CMK (cell line): ENCODE measurements at regions not wholly inside any gene's neighbourhood (a gene's known extent, or its start where the extent isn't known, plus 50 kb on each side); places are given as distances from the start of the nearest gene placed in this dataset.

Source experiments
- DNase-seq: peaks from one replicate; pipeline ENCODE4 v3.0.0-alpha.2; 2010; ENCODE audit warnings: low read depth

DNA sequence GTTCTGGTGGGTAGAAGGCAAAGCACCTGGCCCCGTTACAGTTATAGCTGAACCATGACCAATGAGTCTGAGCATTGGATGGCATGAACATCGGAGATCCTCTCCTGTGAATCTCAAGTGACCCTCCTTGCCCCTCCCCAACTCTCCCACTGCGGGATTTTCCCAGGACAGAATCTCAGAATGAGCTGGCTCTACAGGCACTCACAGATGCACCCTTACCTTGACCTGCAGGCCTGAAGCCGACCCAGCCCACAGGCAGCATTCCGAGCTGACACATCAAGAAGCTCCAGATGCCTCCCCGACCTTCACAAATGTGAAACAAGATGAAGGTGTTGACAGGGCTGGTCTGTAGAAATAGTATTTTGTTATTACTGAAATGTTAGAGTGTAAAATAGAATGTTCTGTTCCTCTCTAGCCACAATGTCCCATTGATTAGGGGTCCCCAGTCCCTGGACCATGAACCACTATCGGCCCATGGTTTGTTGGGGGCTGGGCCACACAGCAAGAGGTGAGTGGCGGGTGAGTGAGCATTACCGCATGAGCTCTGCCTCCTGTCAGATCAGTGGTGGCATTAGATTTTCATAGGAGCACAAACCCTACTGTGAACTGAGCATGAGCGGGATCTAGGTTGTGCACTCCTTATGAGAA is 263.4 kb downstream of the AUH start:
- DNase-seq, result no peak

DNA sequence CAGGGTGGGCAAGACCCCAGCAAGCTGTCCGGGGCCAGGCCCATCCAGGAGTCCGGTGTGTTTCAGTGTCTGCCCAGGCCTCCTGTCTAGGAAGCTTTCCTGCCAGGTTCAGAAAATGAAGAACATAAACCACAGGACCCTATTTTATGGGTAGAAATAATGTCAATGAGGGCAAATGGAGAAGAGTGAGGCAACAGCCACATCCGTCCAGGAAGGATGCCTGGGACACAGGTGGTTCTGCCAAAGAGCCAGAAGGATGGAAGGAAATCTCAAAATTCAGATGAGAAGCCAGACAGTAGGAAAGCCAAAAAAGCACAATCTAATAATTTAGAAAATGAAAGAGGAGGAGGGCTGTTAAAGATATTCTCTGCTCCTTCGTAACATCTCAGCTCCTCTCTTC is 262.3 kb downstream of the AUH start:
- no peak for DNase-seq

DNA sequence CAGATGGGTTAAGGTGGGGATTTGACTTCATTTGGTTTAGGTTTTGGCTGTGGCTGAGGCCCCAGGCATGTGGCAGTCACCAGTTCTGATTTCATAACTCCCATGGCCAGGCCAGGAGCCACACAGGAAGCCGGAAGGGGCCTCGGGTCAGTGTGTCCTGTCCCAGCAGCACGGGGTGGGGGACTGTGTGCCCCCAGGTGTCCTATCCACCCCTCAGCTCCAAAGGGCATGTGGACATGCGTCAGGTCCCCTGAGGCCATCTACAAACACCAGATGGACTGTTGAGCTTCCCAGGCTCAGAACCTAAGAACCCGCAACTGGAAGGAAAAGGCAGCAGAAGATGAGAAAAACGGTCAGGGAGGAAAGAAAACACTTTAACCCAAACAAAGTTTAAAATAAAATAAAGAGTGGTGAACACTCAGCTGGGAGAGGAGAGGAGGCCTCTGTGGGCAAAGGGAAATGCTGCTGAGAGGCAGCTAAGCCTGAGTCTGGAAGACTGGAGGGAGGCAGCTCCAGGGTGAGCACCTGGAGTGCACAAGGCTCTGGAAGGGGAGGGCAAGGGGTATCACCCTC is 260.8 kb downstream of the AUH start:
- no peak for DNase-seq

DNA sequence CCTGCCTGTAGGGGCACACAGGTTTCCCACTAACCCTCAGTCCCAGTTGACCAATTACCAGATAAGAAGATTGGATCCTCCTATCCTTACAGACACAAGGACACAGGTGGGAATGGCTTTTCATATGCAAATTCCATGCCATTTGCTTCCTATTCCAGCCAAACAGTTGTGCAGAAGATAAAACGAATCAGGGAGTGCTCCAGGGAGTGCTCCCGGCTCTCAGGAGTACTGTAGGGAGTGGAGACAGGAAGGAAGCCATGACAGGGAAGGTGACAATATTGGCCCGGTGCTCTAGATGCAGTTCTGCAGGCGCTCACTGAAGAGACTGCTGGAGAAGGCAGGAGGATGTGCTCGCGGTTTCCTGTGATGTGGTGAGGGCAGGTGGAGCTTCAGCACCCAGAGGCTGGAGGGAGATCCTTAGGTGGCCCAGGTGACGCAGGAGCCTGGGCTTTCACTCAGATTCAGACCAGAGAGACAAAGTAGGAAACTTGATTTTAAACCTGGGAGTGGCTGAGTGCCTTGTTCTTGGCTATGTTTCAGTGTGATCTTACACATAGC is 260.0 kb downstream of the AUH start:
- no peak for DNase-seq

DNA sequence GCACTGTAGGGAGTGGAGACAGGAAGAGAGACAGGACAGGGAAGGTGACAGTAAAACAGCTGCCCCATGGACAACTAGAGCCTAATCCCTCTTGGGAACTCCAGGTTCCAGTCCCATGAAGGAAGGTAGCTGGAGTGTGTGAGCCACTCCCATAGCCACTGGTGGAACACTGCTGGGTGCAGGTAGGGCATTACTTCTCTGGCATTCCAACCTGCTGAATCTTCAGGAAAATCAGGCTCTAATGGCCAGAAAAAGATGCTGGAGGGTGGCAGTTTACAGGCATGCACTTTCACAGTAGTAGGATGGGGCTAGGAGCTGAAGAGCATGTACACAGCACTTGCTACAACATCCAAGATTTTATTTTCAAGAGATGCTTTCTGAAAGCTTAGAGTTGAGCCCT is 259.4 kb downstream of the AUH start:
- no peak for DNase-seq

DNA sequence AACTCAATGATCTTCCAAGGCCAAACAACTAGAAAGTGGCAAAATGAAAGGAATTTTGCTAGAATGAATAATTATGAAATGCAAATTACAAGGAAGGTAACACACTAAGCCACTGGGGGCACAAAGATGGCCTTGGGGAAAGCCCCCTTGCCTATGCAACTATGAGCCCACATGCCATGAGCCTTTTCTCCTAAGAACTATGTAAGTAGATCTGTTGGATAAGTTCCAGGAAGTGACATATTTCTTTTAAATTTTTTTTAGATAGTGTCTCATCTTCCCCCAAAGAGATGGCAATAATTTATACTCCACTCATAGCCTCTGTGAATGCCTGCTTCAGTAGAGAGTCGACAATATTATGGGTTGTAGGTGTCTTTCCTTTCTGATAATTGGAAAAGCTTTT is 257.8 kb downstream of the AUH start:
- DNase-seq, result no peak

DNA sequence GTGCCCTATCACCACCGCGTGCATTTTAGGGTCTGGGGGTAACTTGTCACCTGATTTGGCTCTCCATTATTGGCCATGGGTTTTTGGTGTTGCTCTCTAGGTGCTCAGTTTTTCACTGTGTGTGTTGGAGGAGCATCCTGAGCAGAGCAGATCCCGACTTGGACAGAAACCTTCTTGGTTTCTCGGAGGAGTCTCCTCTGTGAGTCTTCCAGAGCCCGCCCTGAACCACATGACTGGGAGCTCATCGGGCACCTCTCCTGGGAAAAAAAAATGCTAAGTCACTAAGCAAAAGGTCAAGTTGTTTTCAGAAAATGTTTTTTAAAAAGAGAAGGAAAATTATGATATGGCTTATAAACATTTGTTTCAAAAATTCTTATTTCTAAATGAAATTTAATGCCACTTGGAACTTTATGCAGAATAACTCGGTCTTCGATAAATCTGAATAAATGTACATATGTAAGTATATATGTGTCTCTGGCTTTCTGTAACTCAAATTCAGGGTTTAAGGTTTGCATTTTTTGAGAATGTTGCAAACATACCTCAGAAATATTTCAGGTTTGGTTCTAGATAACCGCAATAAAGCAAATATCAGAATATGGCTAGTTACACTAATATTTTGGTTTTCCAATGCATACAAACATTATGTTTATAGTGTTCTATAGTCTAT is 255.2 kb downstream of the AUH start:
- DNase-seq, result no peak

DNA sequence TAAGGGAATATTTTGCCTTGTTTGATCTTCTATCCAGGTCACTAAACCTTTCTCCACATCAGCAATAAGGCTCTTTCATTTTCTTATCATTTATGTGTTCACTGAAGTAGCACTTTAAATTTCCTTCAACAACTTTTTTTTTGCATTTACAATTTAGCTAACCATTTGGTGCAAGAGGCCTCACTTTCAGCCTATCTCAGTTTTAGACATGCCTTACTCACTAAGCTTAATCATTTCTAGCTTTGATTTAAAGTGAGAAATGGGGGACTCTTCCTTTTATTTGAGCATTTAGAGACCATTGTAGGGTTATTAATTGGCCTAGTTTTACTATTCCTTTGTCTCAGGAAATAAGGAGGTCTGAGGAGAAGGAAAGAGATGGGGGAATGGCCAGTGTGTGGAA is 250.5 kb downstream of the AUH start:
- DNase-seq, result no peak

DNA sequence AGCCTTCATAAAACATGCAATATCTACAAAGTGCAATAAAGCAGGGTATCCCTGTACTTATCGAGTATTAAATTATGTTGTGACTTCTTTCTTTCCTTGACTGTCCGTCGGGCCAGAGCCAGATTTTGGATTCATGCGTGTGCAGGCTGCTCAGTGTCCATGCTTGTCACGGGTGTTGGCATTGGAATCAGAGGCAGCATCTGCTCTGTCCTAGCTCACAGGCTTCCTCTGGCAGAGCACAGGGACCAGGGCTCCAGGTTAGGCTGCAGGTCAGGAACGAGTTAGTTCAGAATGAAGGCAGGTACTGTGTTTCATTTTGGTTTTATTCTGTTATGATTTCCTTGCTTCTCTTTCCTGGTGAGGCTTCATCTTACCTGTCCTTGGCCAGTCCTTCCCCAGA is 249.8 kb downstream of the AUH start:
- DNase-seq, result no peak

DNA sequence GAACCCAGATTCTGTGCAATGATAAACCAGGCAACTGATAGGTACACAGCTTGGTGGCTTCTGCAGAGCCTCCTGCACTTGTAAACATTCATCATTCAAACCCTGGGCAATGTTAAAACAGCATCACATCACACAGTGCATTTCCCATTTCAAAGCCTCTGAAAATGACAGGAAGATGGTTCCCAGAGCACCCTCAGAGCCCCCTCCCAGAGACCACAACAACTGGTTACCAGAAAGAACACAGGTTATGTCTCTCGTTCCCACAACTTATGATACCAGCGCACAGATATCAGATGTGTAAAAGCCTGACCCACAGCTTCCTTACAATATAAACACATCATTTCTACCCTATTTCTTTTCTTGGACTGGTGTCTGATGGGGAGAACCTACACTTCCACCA is 248.7 kb downstream of the AUH start:
- DNase-seq, result no peak

DNA sequence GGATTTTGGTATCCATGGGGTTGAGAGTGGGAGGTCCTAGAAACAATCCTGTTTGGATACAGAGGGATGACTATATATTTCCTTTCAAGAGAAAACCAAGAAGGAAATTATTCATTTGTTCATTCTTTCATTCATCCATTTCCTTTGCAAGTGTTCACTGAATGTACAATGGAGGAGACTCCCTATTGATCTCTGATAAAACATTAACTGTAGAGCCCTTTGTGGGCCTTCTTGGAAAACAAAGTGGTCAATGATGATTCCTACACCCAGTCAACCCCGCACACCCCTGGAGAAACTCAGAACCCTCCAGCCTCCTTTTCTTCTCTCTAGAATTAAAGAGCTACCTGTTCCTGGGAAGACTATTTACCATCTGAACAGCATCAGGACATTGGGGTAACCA is 247.3 kb downstream of the AUH start:
- no peak for DNase-seq

DNA sequence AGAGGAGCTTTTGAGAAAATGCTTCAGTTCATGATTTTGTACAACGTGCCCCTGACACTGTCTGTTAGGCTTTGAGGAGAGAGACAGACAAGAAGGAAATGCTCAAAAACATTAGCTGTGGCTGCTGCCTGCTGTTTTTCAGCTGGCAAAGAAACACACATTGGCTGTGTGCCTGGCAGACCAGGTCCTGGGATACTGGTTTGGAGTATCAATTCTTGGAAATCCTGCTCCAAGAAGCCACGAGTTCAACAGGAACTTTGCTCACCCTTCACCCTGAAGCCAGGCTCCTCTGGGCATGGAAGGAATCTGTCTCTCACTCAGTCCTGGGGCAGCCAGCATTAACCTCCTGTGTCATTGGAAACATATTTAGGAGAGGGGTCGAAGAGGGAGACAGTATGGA is 245.5 kb downstream of the AUH start:
- no peak for DNase-seq

DNA sequence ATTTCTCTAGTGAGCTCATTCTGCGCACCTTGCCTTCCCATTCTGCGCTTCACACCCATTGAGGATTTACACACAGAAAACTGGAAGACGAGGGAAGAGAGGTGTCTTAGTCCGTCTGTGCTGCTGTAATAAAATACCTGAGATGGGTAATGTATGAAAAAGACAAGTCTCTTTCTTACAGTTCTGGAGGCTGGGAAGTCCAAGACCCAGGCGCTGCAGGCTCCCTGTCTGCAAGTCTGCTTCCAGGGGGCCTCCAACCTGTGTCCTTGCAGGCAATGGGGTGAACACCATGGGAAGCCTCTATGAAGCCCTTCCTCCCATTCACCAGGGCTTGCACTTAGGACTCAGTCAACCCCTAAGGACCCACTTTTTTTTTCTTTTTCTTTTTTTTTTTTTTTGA is 245.0 kb downstream of the AUH start:
- no peak for DNase-seq

DNA sequence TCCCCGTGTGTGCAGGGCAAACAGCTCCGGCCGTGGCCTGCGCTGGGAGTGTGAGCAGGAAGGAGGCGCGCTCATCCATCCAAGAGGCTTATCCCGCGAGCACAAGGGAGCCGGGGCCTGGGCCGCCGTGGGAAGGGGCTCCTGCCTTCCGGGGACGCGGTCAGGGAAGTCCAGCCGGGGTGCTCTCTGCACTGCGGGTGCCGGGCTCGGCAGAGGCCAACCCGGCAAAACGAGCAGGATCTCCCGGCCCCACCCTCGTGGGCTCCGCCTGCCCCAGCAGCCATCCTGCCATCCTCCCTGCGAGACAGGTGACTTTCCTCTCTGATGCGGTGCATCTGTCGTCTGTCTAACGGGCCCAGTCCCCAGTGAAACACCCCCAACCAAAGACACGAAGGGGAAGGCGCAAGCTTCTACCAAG is 244.2 kb downstream of the AUH start:
- DNase-seq, result no peak

DNA sequence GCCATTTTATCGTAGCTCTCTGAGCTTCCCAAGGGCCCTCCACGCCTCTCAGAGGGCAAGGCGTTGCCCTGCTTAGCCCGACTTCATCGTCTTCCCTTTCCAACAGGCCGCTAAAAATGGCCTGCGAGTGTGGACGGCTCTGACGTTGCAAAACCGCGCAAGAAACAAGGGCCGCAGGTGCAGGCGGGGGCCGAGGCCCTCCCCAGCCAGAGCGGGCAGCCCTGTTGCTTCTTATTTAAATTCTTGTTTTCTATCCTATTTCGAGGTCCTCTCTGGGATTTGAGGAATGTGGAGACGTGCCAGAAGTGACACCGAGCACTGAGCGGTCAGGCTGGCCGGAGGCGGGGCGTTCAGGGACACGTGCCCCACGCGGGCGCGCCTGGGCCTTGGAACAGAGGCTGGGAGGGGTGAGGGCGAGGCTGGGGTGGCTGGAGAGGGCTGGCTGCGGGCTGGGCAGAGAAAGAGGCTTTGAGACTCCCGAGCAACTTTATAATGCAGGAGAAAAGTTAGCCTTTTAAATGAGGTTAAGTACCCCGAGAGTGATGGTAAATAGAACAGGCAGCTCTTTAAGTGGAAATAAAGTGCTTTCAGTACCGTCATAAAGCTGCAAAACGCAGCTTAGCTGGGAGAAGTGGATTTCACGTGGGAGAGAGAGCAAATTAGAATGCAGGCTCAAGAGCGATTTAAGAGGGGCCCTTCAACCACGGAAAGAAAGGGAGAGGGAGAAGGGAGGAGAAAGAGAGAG is 243.6 kb downstream of the AUH start:
- no peak for DNase-seq

DNA sequence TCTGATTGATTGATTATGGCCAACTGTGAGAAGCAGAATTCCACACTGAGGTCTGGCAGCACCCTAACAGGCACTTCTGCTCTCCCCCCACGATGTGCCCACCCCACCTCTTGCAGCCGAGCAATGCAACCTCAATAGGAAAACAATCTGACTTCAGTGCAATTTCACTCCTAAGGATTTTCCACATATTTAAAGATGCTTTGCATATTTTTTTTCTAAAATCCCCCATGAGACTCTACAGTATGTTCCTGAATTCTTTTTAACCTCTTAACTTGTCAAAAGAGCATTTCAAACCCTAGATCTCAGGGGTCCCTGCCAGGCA is 243.1 kb downstream of the AUH start:
- no peak for DNase-seq

DNA sequence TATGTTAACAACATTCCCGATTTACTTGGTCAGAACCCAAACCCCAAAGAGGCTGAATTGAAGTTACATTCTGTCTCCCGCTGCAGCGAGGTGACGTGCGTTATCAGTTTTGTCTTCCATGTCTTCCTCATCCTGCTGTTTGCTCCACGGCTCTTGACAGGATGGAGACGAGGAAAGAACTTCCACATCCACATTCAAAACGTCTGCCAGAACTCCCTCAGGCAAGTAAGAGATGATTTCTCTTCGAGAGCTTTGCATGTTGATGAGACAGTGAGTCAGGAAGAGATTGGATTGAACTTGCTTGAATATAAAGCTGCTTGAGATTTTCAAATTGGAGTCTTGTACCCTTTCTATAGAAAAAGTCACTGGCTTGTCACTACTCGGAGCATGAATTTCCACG is 242.6 kb downstream of the AUH start:
- DNase-seq, result no peak

DNA sequence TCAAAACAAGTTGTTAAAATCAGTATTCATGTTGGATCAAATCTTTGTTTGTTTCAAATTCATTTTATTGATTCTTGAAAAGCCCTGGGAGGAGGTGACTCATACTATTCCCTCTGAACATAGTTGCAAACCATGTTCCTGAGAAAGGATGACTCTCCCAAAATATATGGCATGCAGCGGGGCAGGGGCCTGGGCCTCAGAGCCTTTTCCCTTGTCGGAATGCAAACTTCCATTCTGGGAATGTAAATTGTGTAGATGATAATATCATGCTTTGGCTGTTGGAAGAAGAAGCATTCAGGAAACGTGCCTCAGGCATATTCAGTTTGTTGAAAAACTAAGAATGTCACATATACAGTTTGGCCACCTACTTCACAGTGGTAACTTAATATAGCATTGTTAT is 242.0 kb downstream of the AUH start:
- no peak for DNase-seq

DNA sequence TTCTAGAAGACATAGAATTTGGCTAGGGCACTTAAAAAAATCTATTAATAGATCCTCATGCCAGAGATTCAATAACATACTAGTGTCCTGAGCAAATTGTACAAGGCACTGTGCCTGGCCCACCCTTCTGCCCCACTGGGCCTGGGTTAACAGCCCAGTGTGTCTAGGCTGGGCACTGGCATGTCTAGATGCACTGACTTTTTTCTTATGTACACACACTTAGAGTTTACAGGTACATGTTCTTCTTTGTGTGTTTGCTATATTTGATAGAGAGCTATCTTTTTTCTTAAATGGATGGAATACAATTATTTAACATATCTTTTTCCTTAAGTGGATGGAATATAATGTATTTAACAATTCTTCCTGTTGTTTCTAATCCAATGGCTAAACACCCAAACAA is 241.5 kb downstream of the AUH start:
- DNase-seq, result no peak

DNA sequence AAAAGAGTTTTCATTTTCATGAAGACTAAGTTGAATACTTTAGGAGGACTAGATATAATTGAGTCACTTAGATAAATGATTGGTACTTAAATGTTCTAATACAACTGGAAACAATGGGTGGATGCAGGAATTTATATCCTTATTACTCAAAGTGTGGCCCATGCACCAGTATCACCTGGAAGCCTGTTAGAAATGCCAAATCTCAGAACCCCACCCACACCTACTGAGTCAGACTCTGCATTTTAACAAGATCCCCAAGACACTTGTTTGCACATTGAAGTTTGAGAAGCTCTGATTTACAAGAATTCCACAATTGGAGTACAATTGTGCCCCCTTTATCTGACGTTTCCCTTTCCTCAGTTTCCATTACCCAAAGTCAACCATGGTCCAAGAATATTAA is 239.0 kb downstream of the AUH start:
- DNase-seq, result no peak

DNA sequence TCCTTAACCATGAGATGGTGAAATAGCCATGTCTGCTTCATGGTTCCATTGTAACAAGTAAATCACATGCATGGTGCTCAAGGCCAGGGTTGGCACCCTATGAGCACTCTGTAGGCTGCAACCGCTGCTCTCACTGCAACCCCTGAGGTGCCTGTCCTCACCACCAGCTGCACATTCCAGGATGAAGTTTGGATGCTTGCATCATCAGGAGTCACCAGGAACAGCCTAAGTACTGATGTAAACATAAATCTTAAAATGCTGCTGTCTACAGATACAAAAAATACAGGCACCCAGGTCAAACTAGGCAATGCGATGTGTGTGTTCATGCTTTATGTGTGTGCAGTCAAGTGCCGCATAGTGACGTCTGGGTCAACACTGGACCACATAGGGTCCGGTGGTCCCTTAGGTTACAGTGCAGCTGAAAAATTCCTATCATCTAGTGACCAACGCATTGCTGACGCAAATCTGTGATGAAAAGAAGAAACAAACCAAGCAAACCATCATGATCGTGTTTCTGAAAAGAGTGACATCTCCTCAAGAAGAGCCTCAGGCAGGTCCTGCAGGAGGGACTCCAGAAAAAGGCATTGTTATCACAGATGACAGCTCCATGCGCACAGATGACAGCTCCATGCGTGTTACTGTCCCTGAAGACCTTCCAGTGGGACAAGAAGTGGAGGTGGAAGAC is 234.8 kb downstream of the AUH start:
- no peak for DNase-seq

DNA sequence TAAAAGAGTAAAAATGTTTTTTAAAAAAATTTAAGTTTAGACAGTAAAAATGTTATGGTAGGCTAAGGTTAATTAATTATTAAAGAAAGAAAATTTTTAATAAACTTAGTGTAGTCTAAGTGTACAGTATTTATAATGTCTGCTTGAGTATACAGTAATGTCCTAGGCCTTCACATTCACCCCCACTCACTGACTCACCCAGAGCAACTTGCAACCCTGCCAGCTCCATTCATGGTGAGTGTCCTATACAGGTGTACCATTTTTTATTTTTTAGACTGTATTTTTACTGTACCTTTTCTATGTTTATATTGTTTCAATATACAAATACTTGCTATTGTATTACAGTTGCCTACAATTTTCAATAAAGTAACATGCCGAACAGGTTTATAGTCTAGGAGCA is 234.1 kb downstream of the AUH start:
- DNase-seq, result no peak
